ENCODE measurements at regions not wholly inside any gene's neighbourhood (a gene's known extent, or its start where the extent isn't known, plus 50 kb on each side); places are given as distances from the start of the nearest gene placed in this dataset.

DNA sequence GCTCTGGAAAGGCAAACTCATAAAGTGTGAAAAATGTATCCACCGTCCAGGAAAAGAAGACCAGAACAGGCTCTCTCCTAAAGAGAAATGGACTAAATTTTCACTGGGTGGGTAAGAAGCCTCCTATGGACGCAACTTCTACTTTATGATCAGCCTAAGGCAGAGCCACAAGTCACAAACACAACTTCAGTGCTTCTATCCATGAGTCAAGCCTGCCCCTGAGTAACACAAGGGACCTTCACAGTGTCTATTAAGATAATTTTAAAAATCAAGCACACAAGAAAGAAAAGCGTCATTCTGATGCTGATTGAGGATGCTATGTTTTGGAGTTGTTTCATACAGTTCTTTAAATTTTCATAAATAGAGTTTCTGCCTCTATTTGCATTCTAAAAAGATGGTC is 601.7 kb upstream of the ARID1B start:
- DNase-seq = no peak

GRCh38 chr6:156174031-156174890 is 602.9 kb upstream of the ARID1B start:
- DNase-seq = no peak

DNA sequence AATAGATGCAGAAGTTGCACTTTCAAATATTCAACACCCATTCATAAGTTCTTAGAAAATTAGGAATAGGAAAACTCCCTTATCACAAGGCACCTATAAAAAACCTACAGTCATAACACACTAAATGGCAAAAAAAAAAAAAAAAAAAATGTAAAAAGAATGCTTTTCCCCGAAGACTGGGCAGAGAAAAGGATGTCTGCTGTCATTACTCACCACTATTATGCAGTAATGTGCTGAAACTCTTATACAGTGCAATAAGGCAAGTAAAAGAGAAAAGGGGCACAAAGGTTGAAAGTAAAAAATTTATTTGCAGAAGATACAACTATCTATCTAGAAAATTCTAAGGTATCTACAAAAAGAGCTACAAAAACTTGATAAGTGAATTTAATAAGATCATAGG is 607.8 kb upstream of the ARID1B start:
- DNase-seq = no peak

DNA sequence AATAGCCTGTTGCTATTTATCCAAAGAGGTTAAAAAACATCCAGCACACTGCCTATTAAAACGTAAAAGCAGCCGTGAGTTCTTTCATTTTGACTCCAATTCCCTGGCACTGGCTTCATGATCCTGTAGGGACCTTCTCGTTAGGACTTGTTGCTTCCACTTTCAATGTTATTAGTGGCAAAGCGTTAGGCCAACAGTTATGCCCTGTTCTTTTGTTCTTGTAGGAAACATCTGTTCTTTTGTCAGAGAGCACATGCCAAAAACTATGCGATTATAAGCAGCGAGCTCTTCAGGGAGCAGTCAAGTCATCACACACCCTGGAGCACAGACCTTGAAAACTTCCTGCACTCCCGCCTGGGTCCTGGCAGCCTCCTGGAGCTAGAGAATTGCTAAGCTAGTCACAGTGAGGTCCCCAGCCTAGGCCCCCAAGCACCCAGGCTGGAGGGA is 609.5 kb upstream of the ARID1B start:
- DNase-seq = peak; percentile 5

- DNase-seq = no peak
Observed at GRCh38 chr6:156167016-156167624, 610.1 kb upstream of the ARID1B start.

- DNase-seq = no peak
Observed at GRCh38 chr6:156166093-156166492, 611.1 kb upstream of the ARID1B start.

GRCh38 chr6:156164701-156165452 is 612.3 kb upstream of the ARID1B start:
- no peak for DNase-seq

DNA sequence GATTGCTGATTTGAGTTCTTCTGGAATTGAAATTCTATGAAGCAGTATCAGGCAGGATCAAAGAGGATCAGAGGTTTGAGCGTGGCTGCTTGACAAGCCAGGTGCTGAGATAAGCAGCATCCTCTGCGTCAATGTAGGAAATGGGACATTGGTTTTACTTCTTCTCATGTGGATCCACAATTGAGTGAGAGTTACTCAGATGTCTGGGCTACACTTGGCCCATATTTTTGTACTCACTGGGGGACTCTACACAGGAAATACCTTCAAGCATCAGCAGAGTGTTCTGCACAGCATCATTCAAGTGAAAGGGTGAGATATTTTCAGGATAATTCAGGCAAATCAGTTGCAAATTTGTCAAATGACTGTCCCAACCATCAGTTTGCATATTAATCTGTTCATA is 613.9 kb upstream of the ARID1B start:
- no peak for DNase-seq

GRCh38 chr6:156161471-156161870 is 615.7 kb upstream of the ARID1B start:
- no peak for DNase-seq

DNA sequence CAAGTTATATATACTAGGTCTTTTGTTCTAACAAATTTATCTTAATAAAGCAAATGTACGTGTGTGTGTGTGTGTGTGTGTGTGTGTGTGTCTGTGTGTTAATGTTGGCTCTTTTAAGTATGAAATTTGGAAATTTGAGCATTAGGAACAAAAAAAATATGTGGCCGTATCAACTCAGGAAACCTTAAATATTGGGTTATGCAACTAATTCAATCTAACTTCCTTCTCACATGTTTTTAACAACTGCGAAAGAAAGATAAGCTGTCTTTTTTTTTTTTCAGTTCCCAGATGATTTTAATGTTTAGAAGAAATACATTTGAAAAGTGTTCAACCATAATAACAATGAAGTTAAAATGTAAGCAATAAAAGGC is 616.4 kb upstream of the ARID1B start:
- no peak for DNase-seq

- no peak for DNase-seq
Observed at GRCh38 chr6:156160007-156160794, 617.0 kb upstream of the ARID1B start.

- DNase-seq = no peak
Observed at GRCh38 chr6:156154896-156155295, 622.3 kb upstream of the ARID1B start.

DNA sequence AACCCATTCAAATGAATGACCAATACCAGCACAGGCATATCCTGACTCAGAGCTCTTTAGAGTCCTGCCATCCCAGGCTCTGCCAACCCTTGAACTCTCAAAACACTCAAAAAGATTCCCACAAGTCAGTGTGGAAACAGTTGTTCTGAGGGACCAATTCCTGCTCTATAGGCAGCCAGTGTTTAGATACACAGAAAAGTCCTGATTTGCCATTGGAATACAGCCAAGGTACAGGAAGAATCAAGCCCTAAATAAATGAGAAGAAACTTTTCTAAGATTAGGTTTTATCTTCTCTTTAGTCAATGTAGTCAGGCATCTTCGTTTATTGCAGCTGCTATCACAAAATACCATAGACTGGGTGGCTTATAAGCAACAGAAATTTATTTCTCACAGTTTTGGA is 626.8 kb upstream of the ARID1B start:
- no peak for DNase-seq

DNA sequence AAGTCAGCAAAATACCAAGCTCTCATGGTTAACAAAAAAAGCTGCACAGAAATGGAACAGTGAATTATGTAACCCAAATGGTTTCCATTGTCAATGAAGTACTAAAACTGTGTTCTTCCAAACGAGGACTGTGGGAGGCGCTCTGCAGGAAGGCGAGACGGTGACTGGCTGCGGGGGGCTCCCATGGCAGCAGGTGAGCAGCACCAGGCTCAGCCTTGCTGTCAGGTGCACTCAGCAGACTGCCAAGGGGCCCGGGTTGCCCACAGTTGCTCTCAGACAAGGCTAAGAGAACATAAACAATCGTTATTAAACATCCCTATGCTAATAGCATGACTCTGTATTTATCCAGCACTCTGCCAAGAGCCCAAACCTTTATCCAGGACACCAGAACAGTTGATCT is 630.3 kb upstream of the ARID1B start:
- DNase-seq = peak; percentile 0

DNA sequence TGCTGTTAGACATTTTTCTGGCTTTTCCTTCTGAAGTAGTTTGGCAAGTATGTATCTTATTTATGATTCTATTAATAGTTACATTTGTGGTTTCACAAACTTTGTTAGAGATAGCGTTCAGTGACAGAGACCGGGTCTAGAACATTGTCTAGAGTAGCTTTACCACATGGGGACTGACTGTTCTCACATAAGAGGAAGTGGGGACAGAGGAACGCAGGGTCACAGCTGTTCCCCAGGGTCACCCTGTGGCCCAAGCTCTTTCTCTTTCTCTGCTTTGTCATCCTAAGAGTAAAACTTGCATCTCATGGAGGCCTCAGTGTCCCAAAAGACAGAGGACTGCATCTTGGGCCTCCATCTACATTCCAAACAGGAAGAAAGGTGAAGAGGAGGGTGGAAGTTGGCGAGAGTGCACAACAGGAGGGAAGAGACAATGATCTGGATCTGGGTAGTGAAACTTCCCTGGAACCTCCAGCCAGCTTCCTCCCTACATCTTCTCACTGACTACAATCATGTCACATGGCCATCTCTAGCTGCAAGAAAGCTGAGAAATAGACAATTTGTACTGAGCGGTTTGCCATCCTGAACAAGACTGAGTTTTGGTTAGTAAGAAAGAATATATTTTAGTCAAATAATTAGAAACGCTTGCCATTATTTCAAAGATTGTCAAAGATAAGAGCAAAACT is 645.8 kb upstream of the ARID1B start:
- DNase-seq = no peak

- DNase-seq = no peak
Observed at GRCh38 chr6:156126535-156126934, 650.6 kb upstream of the ARID1B start.

DNA sequence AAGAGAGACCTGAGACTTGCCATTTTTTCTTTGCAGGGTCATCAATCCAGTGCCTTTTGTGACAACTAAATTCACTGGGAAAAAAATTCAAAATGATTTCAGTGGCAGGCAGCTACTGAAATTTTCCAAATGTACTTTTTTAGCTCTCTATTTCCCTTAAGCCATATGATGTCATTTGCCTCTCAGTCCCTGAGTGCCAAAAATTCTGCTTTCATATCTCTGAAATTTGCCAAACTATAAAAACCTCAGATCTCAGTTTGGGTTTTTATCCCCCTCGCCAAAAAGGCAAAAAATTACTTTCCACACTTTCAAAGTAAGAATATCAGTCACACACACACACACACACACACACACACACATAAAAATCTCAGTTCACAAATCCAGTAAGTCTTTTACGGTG is 651.3 kb upstream of the ARID1B start:
- DNase-seq = no peak

GRCh38 chr6:156123731-156124130 is 653.4 kb upstream of the ARID1B start:
- no peak for DNase-seq

- DNase-seq = no peak
Observed at GRCh38 chr6:156121973-156122372, 655.2 kb upstream of the ARID1B start.

DNA sequence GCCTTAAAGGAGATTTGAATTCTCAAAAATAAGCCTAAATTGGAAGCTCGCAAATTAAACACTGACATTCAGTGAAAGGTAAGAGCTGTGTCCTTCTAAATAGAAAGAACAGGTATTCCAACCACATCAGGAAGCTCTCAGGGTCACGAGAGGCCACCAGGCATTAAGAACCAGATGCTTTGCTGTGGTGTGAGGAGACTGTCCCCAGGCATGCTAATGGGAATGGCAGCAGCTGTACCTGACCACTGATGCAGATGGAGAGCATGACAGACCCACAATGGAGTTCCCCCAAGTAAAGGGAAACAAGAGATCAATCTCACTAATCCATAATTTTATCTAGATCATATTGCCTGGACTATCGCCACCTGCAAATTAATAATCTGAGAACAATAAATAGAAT is 658.9 kb upstream of the NOX3 start:
- DNase-seq = no peak

DNA sequence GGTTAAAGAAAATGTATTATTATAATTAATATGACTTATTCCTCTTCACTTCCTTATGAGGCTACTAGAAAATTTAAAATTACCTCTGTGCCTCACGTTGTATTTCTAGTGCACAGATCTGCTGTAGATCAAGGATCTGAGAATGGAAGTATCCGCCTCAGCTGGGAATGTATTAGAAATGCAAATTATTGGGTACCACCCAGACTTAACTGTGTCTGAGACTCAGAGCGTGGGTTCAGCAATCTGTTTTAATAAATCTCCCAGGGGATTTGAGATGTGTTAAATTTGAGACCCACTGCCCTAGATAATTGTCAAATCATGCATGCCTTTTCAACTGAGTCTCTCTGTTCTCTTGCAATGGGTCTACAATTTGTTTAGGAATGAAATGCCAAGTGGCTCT is 658.0 kb upstream of the NOX3 start:
- peak; percentile 31 for DNase-seq

GRCh38 chr6:156111913-156112312 is 656.3 kb upstream of the NOX3 start:
- peak; percentile 69 for DNase-seq

Data from NCI-H2171 (cell line).